ENCODE measurements at regions not wholly inside any gene's neighbourhood (a gene's known extent, or its start where the extent isn't known, plus 50 kb on each side); places are given as distances from the start of the nearest gene placed in this dataset.

- H3K27me3 ChIP-seq: no peaks in the 10 kb centered on the region
- DNase-seq (ENCODE audit: low spot score): no peak
- H2AFZ ChIP-seq: no peak overlapping the region
- H3K4me2 ChIP-seq: peak overlapping the region; percentile 42
- no peaks in the 10 kb centered on the region for H3K36me3 ChIP-seq (replicated peaks; ENCODE audit: insufficient read depth, low read depth)
- H3K4me3 ChIP-seq: no peak overlapping the region
- no peaks in the 10 kb centered on the region for H3K79me2 ChIP-seq
- TF ChIP-seq EZH2 (IDR thresholded peaks at IDR 0.05; ENCODE audit: borderline replicate concordance): no peak
- TF ChIP-seq EZH2phosphoT487 (IDR thresholded peaks at IDR 0.05; ENCODE audit: low read depth, severe bottlenecking, unreplicated experiment): no peak
- no peak for TF ChIP-seq CTCF (IDR thresholded peaks at IDR 0.05; ENCODE audit: poor library complexity)
- H3K4me1 ChIP-seq (ENCODE audit: insufficient read depth): peaks cover 5% of the 10 kb centered on the region
- WGBS (ENCODE audit: low lambda C conversion rate, missing lambda C conversion rate): 27% methylated on average over 7 of the region's 7 CpGs
- H4K20me1 ChIP-seq (ENCODE audit: insufficient read depth, poor library complexity, severe bottlenecking): no peaks in the 10 kb centered on the region
- H3K27ac ChIP-seq: peak overlapping the region; percentile 27
- H3K9me3 ChIP-seq (ENCODE audit: low read depth): no peaks in the 10 kb centered on the region
- no peaks in the 10 kb centered on the region for H3K9me2 ChIP-seq (replicated peaks; ENCODE audit: insufficient read depth)
These were observed 65.7 kb upstream of the FANCC start for GRCh38 chr9:95383185-95383676.

GRCh38 chr9:95382433-95382832 is 64.9 kb upstream of the FANCC start:
- Histone ChIP-seq H4K20me1 (ENCODE audit: insufficient read depth, poor library complexity, severe bottlenecking) (no peaks in the 10 kb centered on the region), H3K9me2 (replicated peaks; ENCODE audit: insufficient read depth) (no peaks in the 10 kb centered on the region), H3K9me3 (ENCODE audit: low read depth) (no peaks in the 10 kb centered on the region), H3K4me1 (ENCODE audit: insufficient read depth) (peaks cover 5% of the 10 kb centered on the region), H2AFZ (no peak overlapping the region), H3K79me2 (no peaks in the 10 kb centered on the region), H3K27me3 (no peaks in the 10 kb centered on the region), H3K27ac (no peak overlapping the region), H3K4me2 (no peak overlapping the region), H3K36me3 (replicated peaks; ENCODE audit: insufficient read depth, low read depth) (no peaks in the 10 kb centered on the region), H3K4me3 (no peak overlapping the region)
- no peak for TF ChIP-seq CTCF (IDR thresholded peaks at IDR 0.05; ENCODE audit: poor library complexity)
- no peak for DNase-seq (ENCODE audit: low spot score)
- WGBS (ENCODE audit: low lambda C conversion rate, missing lambda C conversion rate): 85% methylated on average over 10 of the region's 10 CpGs

GRCh38 chr9:95381221-95381620 is 63.7 kb upstream of the FANCC start:
- no peak overlapping the region for H2AFZ ChIP-seq
- no peaks in the 10 kb centered on the region for H3K9me3 ChIP-seq (ENCODE audit: low read depth)
- H3K4me3 ChIP-seq: no peak overlapping the region
- WGBS (ENCODE audit: low lambda C conversion rate, missing lambda C conversion rate): 77% methylated on average over 7 of the region's 7 CpGs
- no peak overlapping the region for H3K27ac ChIP-seq
- no peaks in the 10 kb centered on the region for H4K20me1 ChIP-seq (ENCODE audit: insufficient read depth, poor library complexity, severe bottlenecking)
- no peak overlapping the region for H3K4me2 ChIP-seq
- TF ChIP-seq EZH2 (IDR thresholded peaks at IDR 0.05; ENCODE audit: borderline replicate concordance): no peak
- TF ChIP-seq EZH2phosphoT487 (IDR thresholded peaks at IDR 0.05; ENCODE audit: low read depth, severe bottlenecking, unreplicated experiment): no peak
- no peak for TF ChIP-seq CTCF (IDR thresholded peaks at IDR 0.05; ENCODE audit: poor library complexity)
- H3K27me3 ChIP-seq: no peaks in the 10 kb centered on the region
- no peak for DNase-seq (ENCODE audit: low spot score)
- no peaks in the 10 kb centered on the region for H3K36me3 ChIP-seq (replicated peaks; ENCODE audit: insufficient read depth, low read depth)
- H3K9me2 ChIP-seq (replicated peaks; ENCODE audit: insufficient read depth): no peaks in the 10 kb centered on the region
- peaks cover 5% of the 10 kb centered on the region for H3K4me1 ChIP-seq (ENCODE audit: insufficient read depth)
- H3K79me2 ChIP-seq: no peaks in the 10 kb centered on the region

GRCh38 chr9:95379630-95380029 is 62.1 kb upstream of the FANCC start:
- 87% methylated on average over 5 of the region's 5 CpGs for WGBS (ENCODE audit: low lambda C conversion rate, missing lambda C conversion rate)
- no peak overlapping the region for H3K4me3 ChIP-seq
- no peaks in the 10 kb centered on the region for H3K9me3 ChIP-seq (ENCODE audit: low read depth)
- H3K27me3 ChIP-seq: no peaks in the 10 kb centered on the region
- no peak overlapping the region for H3K27ac ChIP-seq
- peaks cover 5% of the 10 kb centered on the region for H3K4me1 ChIP-seq (ENCODE audit: insufficient read depth)
- H3K36me3 ChIP-seq (replicated peaks; ENCODE audit: insufficient read depth, low read depth): no peaks in the 10 kb centered on the region
- H2AFZ ChIP-seq: no peak overlapping the region
- no peak for DNase-seq (ENCODE audit: low spot score)
- no peaks in the 10 kb centered on the region for H3K79me2 ChIP-seq
- TF ChIP-seq EZH2phosphoT487 (IDR thresholded peaks at IDR 0.05; ENCODE audit: low read depth, severe bottlenecking, unreplicated experiment) (no peak), CTCF (IDR thresholded peaks at IDR 0.05; ENCODE audit: poor library complexity) (no peak), EZH2 (IDR thresholded peaks at IDR 0.05; ENCODE audit: borderline replicate concordance) (no peak)
- H4K20me1 ChIP-seq (ENCODE audit: insufficient read depth, poor library complexity, severe bottlenecking): no peaks in the 10 kb centered on the region
- H3K4me2 ChIP-seq: no peak overlapping the region
- no peaks in the 10 kb centered on the region for H3K9me2 ChIP-seq (replicated peaks; ENCODE audit: insufficient read depth)
